OCI-M1 (cell line): ENCODE measurements at regions not wholly inside any gene's neighbourhood (a gene's known extent, or its start where the extent isn't known, plus 50 kb on each side); places are given as distances from the start of the nearest gene placed in this dataset.
A peak's percentile ranks its signal among the peaks of the same experiment; 100 is the strongest.

ENCODE experiments used
- DNase-seq: peaks from one replicate; lab custom pipeline; 2025; lab: John Stamatoyannopoulos, UW

GRCh38 chr5:64110222-64110621 is 55.4 kb upstream of the RNF180 start:
- no peak for DNase-seq

GRCh38 chr5:64108674-64109073 is 57.0 kb upstream of the RNF180 start:
- DNase-seq = peak; percentile 9

- no peak for DNase-seq
Observed at GRCh38 chr5:64100203-64100602, 65.4 kb upstream of the RNF180 start.

- no peak for DNase-seq
Observed at GRCh38 chr5:64096771-64097170, 68.9 kb upstream of the RNF180 start.

GRCh38 chr5:64077589-64077988 is 88.1 kb upstream of the RNF180 start:
- DNase-seq = no peak

- peak; percentile 69 for DNase-seq
Observed at GRCh38 chr5:64074533-64074932, 91.1 kb upstream of the RNF180 start.

- DNase-seq = no peak
Observed at GRCh38 chr5:64069486-64069885, 96.2 kb upstream of the RNF180 start.

- no peak for DNase-seq
Observed at GRCh38 chr5:64050296-64050695, 88.1 kb upstream of the HTR1A start.

GRCh38 chr5:64040490-64040889 is 78.2 kb upstream of the HTR1A start:
- DNase-seq = no peak

- no peak for DNase-seq
Observed at GRCh38 chr5:64026493-64026892, 64.2 kb upstream of the HTR1A start.

- no peak for DNase-seq
Observed at GRCh38 chr5:64019746-64020145, 57.5 kb upstream of the HTR1A start.

GRCh38 chr5:64018966-64019365 is 56.7 kb upstream of the HTR1A start:
- DNase-seq = no peak

- no peak for DNase-seq
Observed at GRCh38 chr5:64015824-64016223, 53.6 kb upstream of the HTR1A start.
